ENCODE measurements at regions not wholly inside any gene's neighbourhood (a gene's known extent, or its start where the extent isn't known, plus 50 kb on each side); places are given as distances from the start of the nearest gene placed in this dataset.
A peak's percentile ranks its signal among the peaks of the same experiment; 100 is the strongest.

DNA sequence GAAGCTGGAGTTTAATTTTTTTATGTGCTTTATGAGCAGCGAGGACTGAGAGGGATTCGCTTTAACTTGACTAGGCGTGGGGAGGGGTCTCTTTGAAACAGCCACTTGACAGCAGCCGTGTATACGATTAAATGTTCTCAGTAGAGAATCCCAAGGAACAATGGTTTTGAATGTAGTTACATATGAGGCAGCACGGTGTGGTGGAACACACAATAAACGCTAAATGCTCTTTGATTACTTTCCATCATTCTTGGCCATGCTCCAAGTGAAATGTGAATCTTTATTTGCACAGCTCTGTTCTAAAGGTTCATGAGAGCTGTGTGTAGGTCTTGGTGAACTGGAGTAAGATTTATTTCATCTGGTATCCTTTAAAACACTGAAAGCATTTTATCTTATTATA, 251.4 kb upstream of the TGFBR2 start:
- Histone ChIP-seq H3K27ac (ENCODE audit: low read depth, low read length) (no peak overlapping the region), H4K8ac (ENCODE audit: low read depth, low read length) (no peak overlapping the region), H3K79me2 (ENCODE audit: control insufficient read depth, insufficient read depth, low read length) (no peaks in the 10 kb centered on the region), H3K9ac (ENCODE audit: low read length) (no peak overlapping the region), H2BK15ac (replicated peaks; ENCODE audit: low read depth) (no peak overlapping the region), H2BK120ac (ENCODE audit: low read depth, low read length) (no peak overlapping the region), H3K4ac (ENCODE audit: low read depth, low read length) (no peak overlapping the region), H3K4me3 (ENCODE audit: low read length) (no peak overlapping the region), H2BK5ac (ENCODE audit: low read length) (no peak overlapping the region), H3K79me1 (ENCODE audit: low read length) (no peaks in the 10 kb centered on the region), H3K4me2 (ENCODE audit: low read length) (no peak overlapping the region), H3K18ac (ENCODE audit: low read length) (no peak overlapping the region), H3K36me3 (ENCODE audit: control insufficient read depth, insufficient read depth, low read length) (no peaks in the 10 kb centered on the region), H3K27me3 (ENCODE audit: insufficient read depth, low read length, poor library complexity) (no peaks in the 10 kb centered on the region), H3K4me1 (ENCODE audit: control insufficient read depth, low read depth, low read length) (no peaks in the 10 kb centered on the region), H2AK5ac (ENCODE audit: low read length) (no peak overlapping the region), H3K23ac (ENCODE audit: low read length) (no peak overlapping the region), H3K56ac (ENCODE audit: low read length) (no peak overlapping the region), H4K5ac (ENCODE audit: low read length) (no peak overlapping the region)
- no peak for DNase-seq
- WGBS (ENCODE audit: extremely low coverage, insufficient coverage, low lambda C conversion rate): no CpG with 5 or more reads among the region's 7 CpGs

GRCh38 chr3:30355622-30356021, 250.8 kb upstream of the TGFBR2 start:
- H3K4me2 ChIP-seq (ENCODE audit: low read length): no peak overlapping the region
- DNase-seq: no peak
- no peaks in the 10 kb centered on the region for H3K79me2 ChIP-seq (ENCODE audit: control insufficient read depth, insufficient read depth, low read length)
- no peak overlapping the region for H2BK5ac ChIP-seq (ENCODE audit: low read length)
- H3K4me3 ChIP-seq (ENCODE audit: low read length): no peak overlapping the region
- H3K4ac ChIP-seq (ENCODE audit: low read depth, low read length): no peak overlapping the region
- no peak overlapping the region for H3K18ac ChIP-seq (ENCODE audit: low read length)
- no peak overlapping the region for H4K5ac ChIP-seq (ENCODE audit: low read length)
- H3K9ac ChIP-seq (ENCODE audit: low read length): no peak overlapping the region
- no peaks in the 10 kb centered on the region for H3K79me1 ChIP-seq (ENCODE audit: low read length)
- H3K56ac ChIP-seq (ENCODE audit: low read length): no peak overlapping the region
- H3K23ac ChIP-seq (ENCODE audit: low read length): no peak overlapping the region
- H2AK5ac ChIP-seq (ENCODE audit: low read length): no peak overlapping the region
- H2BK15ac ChIP-seq (replicated peaks; ENCODE audit: low read depth): no peak overlapping the region
- WGBS (ENCODE audit: extremely low coverage, insufficient coverage, low lambda C conversion rate): no CpG with 5 or more reads among the region's 1 CpG
- no peak overlapping the region for H4K8ac ChIP-seq (ENCODE audit: low read depth, low read length)
- no peaks in the 10 kb centered on the region for H3K27me3 ChIP-seq (ENCODE audit: insufficient read depth, low read length, poor library complexity)
- no peaks in the 10 kb centered on the region for H3K36me3 ChIP-seq (ENCODE audit: control insufficient read depth, insufficient read depth, low read length)
- H3K4me1 ChIP-seq (ENCODE audit: control insufficient read depth, low read depth, low read length): no peaks in the 10 kb centered on the region
- H3K27ac ChIP-seq (ENCODE audit: low read depth, low read length): no peak overlapping the region
- H2BK120ac ChIP-seq (ENCODE audit: low read depth, low read length): no peak overlapping the region

DNA sequence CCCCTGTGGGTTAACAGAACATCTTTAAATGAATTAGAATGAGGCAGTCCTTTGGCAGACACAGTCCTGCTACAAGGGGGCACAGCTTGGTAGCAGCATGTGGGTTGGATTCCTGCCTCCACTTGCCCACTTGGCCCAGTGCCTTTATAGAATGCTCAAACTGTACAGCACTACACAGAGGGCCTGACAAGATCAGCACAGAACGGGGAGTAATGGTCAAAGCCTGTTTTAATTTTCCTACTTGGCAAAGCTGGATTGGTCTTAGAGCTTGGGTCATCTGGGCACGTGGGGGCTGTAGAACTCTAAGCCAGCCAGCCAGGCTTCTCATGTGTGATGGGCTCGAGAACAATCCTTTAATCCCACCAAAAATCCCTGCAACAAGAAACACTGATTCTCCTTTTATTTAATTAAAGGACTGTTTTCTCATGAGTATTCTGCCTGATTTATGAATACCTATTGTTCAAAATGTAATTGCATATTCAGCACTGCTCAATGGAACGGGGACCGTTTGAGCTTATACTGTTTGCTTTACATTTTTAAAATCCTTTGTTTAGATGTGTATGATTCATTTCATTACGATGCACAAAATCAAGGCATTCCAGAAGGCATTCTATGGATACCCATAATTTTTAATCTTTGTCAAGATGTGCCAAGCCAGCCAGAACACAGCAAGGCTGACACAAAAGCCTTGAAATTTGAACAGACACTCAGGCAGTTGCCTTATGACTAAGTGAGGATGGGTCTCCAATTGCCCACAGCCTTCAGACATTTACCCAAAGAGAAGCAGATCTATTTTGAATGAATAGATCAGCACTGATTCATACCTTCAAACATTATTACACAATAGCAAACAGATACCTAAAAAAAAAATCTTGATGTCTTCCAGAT, 249.3 kb upstream of the TGFBR2 start:
- DNase-seq: no peak
- Histone ChIP-seq H3K4me1 (ENCODE audit: control insufficient read depth, low read depth, low read length) (no peaks in the 10 kb centered on the region), H3K27me3 (ENCODE audit: insufficient read depth, low read length, poor library complexity) (no peaks in the 10 kb centered on the region), H4K5ac (ENCODE audit: low read length) (no peak overlapping the region), H3K4me2 (ENCODE audit: low read length) (no peak overlapping the region), H2BK5ac (ENCODE audit: low read length) (no peak overlapping the region), H2BK15ac (replicated peaks; ENCODE audit: low read depth) (no peak overlapping the region), H4K8ac (ENCODE audit: low read depth, low read length) (peak overlapping the region; percentile 76), H3K18ac (ENCODE audit: low read length) (no peak overlapping the region), H3K36me3 (ENCODE audit: control insufficient read depth, insufficient read depth, low read length) (no peaks in the 10 kb centered on the region), H3K4ac (ENCODE audit: low read depth, low read length) (no peak overlapping the region), H3K79me2 (ENCODE audit: control insufficient read depth, insufficient read depth, low read length) (no peaks in the 10 kb centered on the region), H3K27ac (ENCODE audit: low read depth, low read length) (no peak overlapping the region), H3K9ac (ENCODE audit: low read length) (no peak overlapping the region), H2AK5ac (ENCODE audit: low read length) (no peak overlapping the region), H3K4me3 (ENCODE audit: low read length) (no peak overlapping the region), H3K56ac (ENCODE audit: low read length) (no peak overlapping the region), H3K79me1 (ENCODE audit: low read length) (no peaks in the 10 kb centered on the region), H2BK120ac (ENCODE audit: low read depth, low read length) (no peak overlapping the region), H3K23ac (ENCODE audit: low read length) (no peak overlapping the region)
- WGBS (ENCODE audit: extremely low coverage, insufficient coverage, low lambda C conversion rate): no CpG with 5 or more reads among the region's 6 CpGs

GRCh38 chr3:30357897-30358296, 248.5 kb upstream of the TGFBR2 start:
- H3K27me3 ChIP-seq (ENCODE audit: insufficient read depth, low read length, poor library complexity): no peaks in the 10 kb centered on the region
- no peaks in the 10 kb centered on the region for H3K36me3 ChIP-seq (ENCODE audit: control insufficient read depth, insufficient read depth, low read length)
- no peaks in the 10 kb centered on the region for H3K79me1 ChIP-seq (ENCODE audit: low read length)
- no peak for DNase-seq
- no peak overlapping the region for H2BK5ac ChIP-seq (ENCODE audit: low read length)
- no peak overlapping the region for H3K4me3 ChIP-seq (ENCODE audit: low read length)
- H3K4ac ChIP-seq (ENCODE audit: low read depth, low read length): no peak overlapping the region
- H3K4me1 ChIP-seq (ENCODE audit: control insufficient read depth, low read depth, low read length): no peaks in the 10 kb centered on the region
- no peak overlapping the region for H2BK15ac ChIP-seq (replicated peaks; ENCODE audit: low read depth)
- H2AK5ac ChIP-seq (ENCODE audit: low read length): no peak overlapping the region
- H4K8ac ChIP-seq (ENCODE audit: low read depth, low read length): no peak overlapping the region
- no peak overlapping the region for H3K18ac ChIP-seq (ENCODE audit: low read length)
- H2BK120ac ChIP-seq (ENCODE audit: low read depth, low read length): no peak overlapping the region
- H3K4me2 ChIP-seq (ENCODE audit: low read length): no peak overlapping the region
- no peak overlapping the region for H3K56ac ChIP-seq (ENCODE audit: low read length)
- H3K79me2 ChIP-seq (ENCODE audit: control insufficient read depth, insufficient read depth, low read length): no peaks in the 10 kb centered on the region
- H3K23ac ChIP-seq (ENCODE audit: low read length): no peak overlapping the region
- 100% methylated on average over 2 of the region's 2 CpGs for WGBS (ENCODE audit: extremely low coverage, insufficient coverage, low lambda C conversion rate)
- H3K27ac ChIP-seq (ENCODE audit: low read depth, low read length): no peak overlapping the region
- H3K9ac ChIP-seq (ENCODE audit: low read length): no peak overlapping the region
- H4K5ac ChIP-seq (ENCODE audit: low read length): no peak overlapping the region

DNA sequence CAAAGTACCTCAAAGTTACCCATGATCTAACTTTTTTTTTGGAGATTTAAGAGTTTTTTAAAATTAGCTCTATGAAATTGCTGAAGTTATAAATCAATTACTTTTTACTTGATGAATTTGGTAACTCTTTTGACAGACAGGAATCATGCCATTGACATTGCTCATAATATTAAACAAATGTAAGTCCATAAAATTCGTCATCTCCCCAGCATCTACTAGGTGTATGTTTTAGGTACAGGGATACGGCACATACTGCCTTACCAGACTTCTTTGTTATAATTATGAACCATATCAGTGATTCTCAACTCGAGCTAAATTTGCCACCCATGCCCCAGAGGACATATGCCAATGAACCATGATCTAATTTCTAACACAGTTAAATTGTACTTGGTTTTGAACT, 247.5 kb upstream of the TGFBR2 start:
- no peaks in the 10 kb centered on the region for H3K4me1 ChIP-seq (ENCODE audit: control insufficient read depth, low read depth, low read length)
- H3K4me3 ChIP-seq (ENCODE audit: low read length): no peak overlapping the region
- H3K4ac ChIP-seq (ENCODE audit: low read depth, low read length): no peak overlapping the region
- no peak overlapping the region for H3K56ac ChIP-seq (ENCODE audit: low read length)
- no peak overlapping the region for H2AK5ac ChIP-seq (ENCODE audit: low read length)
- no peak overlapping the region for H2BK5ac ChIP-seq (ENCODE audit: low read length)
- no peak overlapping the region for H3K9ac ChIP-seq (ENCODE audit: low read length)
- no peak for DNase-seq
- no peak overlapping the region for H2BK15ac ChIP-seq (replicated peaks; ENCODE audit: low read depth)
- no peak overlapping the region for H4K8ac ChIP-seq (ENCODE audit: low read depth, low read length)
- H3K79me2 ChIP-seq (ENCODE audit: control insufficient read depth, insufficient read depth, low read length): no peaks in the 10 kb centered on the region
- H3K23ac ChIP-seq (ENCODE audit: low read length): no peak overlapping the region
- no peaks in the 10 kb centered on the region for H3K79me1 ChIP-seq (ENCODE audit: low read length)
- H3K27me3 ChIP-seq (ENCODE audit: insufficient read depth, low read length, poor library complexity): no peaks in the 10 kb centered on the region
- no peak overlapping the region for H3K18ac ChIP-seq (ENCODE audit: low read length)
- no peak overlapping the region for H3K4me2 ChIP-seq (ENCODE audit: low read length)
- no peak overlapping the region for H4K5ac ChIP-seq (ENCODE audit: low read length)
- H3K27ac ChIP-seq (ENCODE audit: low read depth, low read length): no peak overlapping the region
- H3K36me3 ChIP-seq (ENCODE audit: control insufficient read depth, insufficient read depth, low read length): no peaks in the 10 kb centered on the region
- WGBS (ENCODE audit: extremely low coverage, insufficient coverage, low lambda C conversion rate): no CpG with 5 or more reads among the region's 3 CpGs
- no peak overlapping the region for H2BK120ac ChIP-seq (ENCODE audit: low read depth, low read length)

DNA sequence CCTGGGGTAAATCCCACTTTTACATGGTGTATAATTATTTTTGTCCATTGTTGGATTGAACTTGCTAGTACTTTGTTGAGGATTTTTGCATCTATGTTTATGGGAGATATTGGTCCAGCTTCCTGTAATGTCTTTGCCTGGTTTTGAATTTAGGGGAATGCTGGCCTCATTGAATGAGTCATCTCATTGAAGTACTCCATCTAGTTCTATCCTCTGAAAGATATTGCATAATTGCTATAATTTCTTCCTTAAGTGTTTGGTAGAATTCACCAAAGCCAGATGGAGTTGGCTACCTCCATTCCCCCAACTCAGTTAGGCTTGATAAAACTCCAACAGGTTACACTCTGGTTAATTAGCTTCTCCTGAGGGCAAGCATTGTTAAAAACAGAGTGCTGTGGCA, 237.4 kb upstream of the TGFBR2 start:
- Histone ChIP-seq H4K5ac (ENCODE audit: low read length) (no peak overlapping the region), H2BK15ac (replicated peaks; ENCODE audit: low read depth) (no peak overlapping the region), H3K36me3 (ENCODE audit: control insufficient read depth, insufficient read depth, low read length) (no peaks in the 10 kb centered on the region), H3K9ac (ENCODE audit: low read length) (no peak overlapping the region), H3K27me3 (ENCODE audit: insufficient read depth, low read length, poor library complexity) (no peaks in the 10 kb centered on the region), H4K8ac (ENCODE audit: low read depth, low read length) (no peak overlapping the region), H2AK5ac (ENCODE audit: low read length) (no peak overlapping the region), H3K18ac (ENCODE audit: low read length) (no peak overlapping the region), H3K23ac (ENCODE audit: low read length) (no peak overlapping the region), H3K4me3 (ENCODE audit: low read length) (no peak overlapping the region), H3K79me2 (ENCODE audit: control insufficient read depth, insufficient read depth, low read length) (no peaks in the 10 kb centered on the region), H3K79me1 (ENCODE audit: low read length) (no peaks in the 10 kb centered on the region), H3K27ac (ENCODE audit: low read depth, low read length) (no peak overlapping the region), H3K4ac (ENCODE audit: low read depth, low read length) (no peak overlapping the region), H2BK5ac (ENCODE audit: low read length) (no peak overlapping the region), H3K4me1 (ENCODE audit: control insufficient read depth, low read depth, low read length) (no peaks in the 10 kb centered on the region), H2BK120ac (ENCODE audit: low read depth, low read length) (no peak overlapping the region), H3K4me2 (ENCODE audit: low read length) (no peak overlapping the region), H3K56ac (ENCODE audit: low read length) (no peak overlapping the region)
- no peak for DNase-seq

Measured in mesendoderm (in vitro differentiated cells).